Astrocyte of the spinal cord (primary cell): ENCODE measurements at regions not wholly inside any gene's neighbourhood (a gene's known extent, or its start where the extent isn't known, plus 50 kb on each side); places are given as distances from the start of the nearest gene placed in this dataset.
A peak's percentile ranks its signal among the peaks of the same experiment; 100 is the strongest.

Experiments used
- DNase-seq: peaks from one replicate; pipeline ENCODE4 v3.0.0; 2011; ENCODE audit warnings: low read depth, low spot score
- H3K4me3 ChIP-seq: 2 replicates; pipeline ENCODE4 v1.5.1; 2011; ENCODE audit warnings: low read depth, mild to moderate bottlenecking, low read length, moderate library complexity
- CTCF ChIP-seq: IDR thresholded peaks from 2 replicates; pipeline ENCODE4 v1.5.1; 2012; ENCODE audit warnings: low read depth, mild to moderate bottlenecking, low read length, inconsistent platforms
- in situ Hi-C: cut with HindIII; loops from 2 replicates; pipeline ENCODE4 v1.10.0; 2017; ENCODE audit warnings: low sequenced_read_pairs

- DNase-seq = peak; percentile 98
- in situ Hi-C loops = no loop called here
- TF ChIP-seq CTCF = no peak
- H3K4me3 ChIP-seq = no peak overlapping the region
Observed at GRCh38 chr6:22892452-22892851, 323.1 kb downstream of the HDGFL1 start.

- TF ChIP-seq CTCF = no peak
- in situ Hi-C loops = no loop called here
- no peak overlapping the region for H3K4me3 ChIP-seq
- no peak for DNase-seq
Observed at GRCh38 chr6:22896696-22897095, 327.3 kb downstream of the HDGFL1 start.

- DNase-seq = no peak
- no peak for TF ChIP-seq CTCF
- no peak overlapping the region for H3K4me3 ChIP-seq
- in situ Hi-C loops = no loop called here
Observed at GRCh38 chr6:22899426-22899825, 330.1 kb downstream of the HDGFL1 start.

- no peak overlapping the region for H3K4me3 ChIP-seq
- in situ Hi-C loops = no loop called here
- no peak for TF ChIP-seq CTCF
- DNase-seq = no peak
Observed at GRCh38 chr6:22903826-22904225, 334.5 kb downstream of the HDGFL1 start.

- TF ChIP-seq CTCF = no peak
- DNase-seq = peak; percentile 27
- H3K4me3 ChIP-seq = no peak overlapping the region
- in situ Hi-C loops = no loop called here
Observed at GRCh38 chr6:22904431-22904830, 335.1 kb downstream of the HDGFL1 start.

GRCh38 chr6:22906091-22906549 lies 336.8 kb downstream of the HDGFL1 start:
- H3K4me3 ChIP-seq = no peak overlapping the region
- in situ Hi-C loops = no loop called here
- peak; percentile 29 for TF ChIP-seq CTCF
- DNase-seq = peak; percentile 38

- in situ Hi-C loops = no loop called here
- H3K4me3 ChIP-seq = no peak overlapping the region
- DNase-seq = no peak
- no peak for TF ChIP-seq CTCF
Observed at GRCh38 chr6:22907085-22907484, 337.7 kb downstream of the HDGFL1 start.
